GM21529 (cell line): ENCODE measurements at regions not wholly inside any gene's neighbourhood (a gene's known extent, or its start where the extent isn't known, plus 50 kb on each side); places are given as distances from the start of the nearest gene placed in this dataset.

Experiments
- ATAC-seq: cut with Tn5 transposase; IDR thresholded peaks from one replicate; pipeline ENCODE4 v1.9.1; 2021; ENCODE audit not compliant: unreplicated experiment

- no peak for ATAC-seq
Measured at GRCh38 chr12:22982635-22983034, 357.7 kb downstream of the ETNK1 start.

GRCh38 chr12:22986997-22987396 is 362.0 kb downstream of the ETNK1 start:
- no peak for ATAC-seq

DNA sequence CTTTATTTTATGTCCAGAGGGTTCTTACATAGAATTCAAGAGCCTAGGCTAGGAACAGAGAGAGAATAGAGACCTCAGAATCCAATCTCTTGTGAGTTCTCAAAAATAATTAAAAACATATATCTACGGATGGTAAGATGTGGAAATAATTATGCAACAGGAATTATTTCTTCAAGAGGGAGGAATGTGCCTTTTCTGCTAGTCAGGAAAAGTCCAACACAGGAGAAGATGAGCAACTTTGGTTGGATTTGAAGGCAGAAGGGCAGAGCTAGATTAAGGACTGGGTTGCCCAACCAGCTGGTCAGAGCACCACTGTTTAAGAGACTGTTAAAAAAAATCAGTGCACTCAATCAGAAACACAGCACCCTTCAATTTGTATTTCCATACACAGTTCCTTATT is 365.5 kb downstream of the ETNK1 start:
- ATAC-seq = no peak

GRCh38 chr12:22991250-22991844 is 366.4 kb downstream of the ETNK1 start:
- ATAC-seq = no peak

GRCh38 chr12:22993609-22994315 is 368.8 kb downstream of the ETNK1 start:
- ATAC-seq = no peak

- ATAC-seq = no peak
Measured at GRCh38 chr12:22994316-22994675, 369.3 kb downstream of the ETNK1 start.

- no peak for ATAC-seq
Measured at GRCh38 chr12:23001487-23001886, 376.5 kb downstream of the ETNK1 start.

DNA sequence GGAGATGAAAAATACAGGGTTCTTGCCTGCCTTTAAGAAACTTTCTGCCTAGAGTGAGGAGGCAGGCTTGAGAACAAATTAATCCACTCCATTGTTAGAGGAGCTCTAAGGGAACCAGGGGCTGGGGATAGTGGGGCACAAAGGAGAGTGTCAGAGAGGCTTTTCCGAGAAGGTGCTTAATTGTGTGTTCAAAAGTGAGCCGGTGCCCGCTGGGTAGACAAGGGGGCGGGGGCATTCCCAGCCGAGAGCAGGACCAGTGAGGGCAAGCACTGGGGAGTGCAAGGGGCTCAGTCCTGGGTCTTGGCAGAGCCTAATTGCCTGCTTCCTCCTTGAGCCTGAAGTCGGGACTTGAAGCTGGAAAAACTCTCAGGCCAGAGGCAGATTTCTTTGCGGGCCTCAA is 377.4 kb downstream of the ETNK1 start:
- ATAC-seq = no peak

DNA sequence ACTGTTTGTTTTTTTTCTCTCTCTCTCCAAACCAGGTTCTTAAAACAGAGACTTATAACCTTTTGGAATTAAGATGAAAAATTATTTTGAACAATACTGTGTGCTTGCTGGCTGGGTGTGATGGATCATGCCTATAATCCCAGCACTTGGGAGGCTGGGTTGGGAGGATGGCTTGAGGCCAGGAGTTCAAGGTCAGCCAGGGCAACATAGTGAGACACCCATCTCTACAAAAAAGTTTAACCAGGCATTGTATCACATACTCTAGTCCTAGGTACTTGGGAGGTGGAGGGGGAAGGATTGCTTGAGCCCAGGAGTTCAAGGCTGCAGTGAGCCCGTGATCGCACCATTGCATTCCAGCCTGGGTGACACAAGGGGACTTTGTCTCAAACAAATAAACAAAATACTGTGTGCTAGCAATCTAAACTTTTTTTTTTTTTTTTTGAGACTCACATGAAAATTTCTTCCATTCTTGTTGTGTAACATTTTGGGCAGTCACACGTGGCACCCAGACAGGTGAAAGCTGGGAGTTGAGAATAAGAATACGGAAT is 379.6 kb downstream of the ETNK1 start:
- no peak for ATAC-seq

DNA sequence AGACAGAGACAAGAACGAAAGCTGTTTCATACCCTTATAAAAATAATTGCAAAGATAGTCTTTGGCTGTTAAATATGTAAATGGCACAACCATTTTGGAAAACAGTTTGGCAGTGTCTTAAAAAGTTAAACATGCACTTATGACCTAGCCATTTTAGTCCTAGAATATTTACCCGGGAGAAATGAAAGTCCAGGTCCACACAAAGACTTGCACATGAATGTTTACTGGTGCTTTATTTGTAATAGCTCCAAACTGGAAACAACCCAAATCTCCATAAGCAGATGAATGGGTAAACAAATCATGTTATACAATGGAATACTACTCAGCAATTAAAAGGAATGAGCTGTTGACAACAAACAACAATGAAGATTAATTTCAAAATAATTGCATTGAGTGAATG is 380.4 kb downstream of the ETNK1 start:
- ATAC-seq = no peak

GRCh38 chr12:23006413-23006812 is 381.4 kb downstream of the ETNK1 start:
- no peak for ATAC-seq

DNA sequence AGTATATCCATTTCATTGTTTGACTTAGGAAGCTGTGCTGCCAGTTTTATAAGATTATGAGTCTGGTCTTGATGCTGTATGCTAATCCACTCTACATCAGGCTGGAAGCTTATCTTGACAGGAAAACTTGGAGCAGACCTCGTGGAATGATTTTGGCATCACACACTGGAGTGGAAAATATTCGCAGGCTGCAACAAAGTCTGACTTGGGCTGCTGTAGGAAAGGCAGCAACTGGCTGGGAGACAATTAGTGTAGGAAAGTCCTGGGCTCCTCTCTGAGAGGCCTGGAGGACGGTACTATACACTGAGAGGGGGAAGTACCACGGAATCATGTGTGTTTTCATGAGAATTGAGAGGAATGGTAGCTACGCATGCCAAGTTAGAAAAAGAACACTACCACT is 383.7 kb downstream of the ETNK1 start:
- no peak for ATAC-seq

- ATAC-seq = no peak
Measured at GRCh38 chr12:23014749-23015148, 389.8 kb downstream of the ETNK1 start.

GRCh38 chr12:23025372-23026016 is 400.5 kb downstream of the ETNK1 start:
- no peak for ATAC-seq

DNA sequence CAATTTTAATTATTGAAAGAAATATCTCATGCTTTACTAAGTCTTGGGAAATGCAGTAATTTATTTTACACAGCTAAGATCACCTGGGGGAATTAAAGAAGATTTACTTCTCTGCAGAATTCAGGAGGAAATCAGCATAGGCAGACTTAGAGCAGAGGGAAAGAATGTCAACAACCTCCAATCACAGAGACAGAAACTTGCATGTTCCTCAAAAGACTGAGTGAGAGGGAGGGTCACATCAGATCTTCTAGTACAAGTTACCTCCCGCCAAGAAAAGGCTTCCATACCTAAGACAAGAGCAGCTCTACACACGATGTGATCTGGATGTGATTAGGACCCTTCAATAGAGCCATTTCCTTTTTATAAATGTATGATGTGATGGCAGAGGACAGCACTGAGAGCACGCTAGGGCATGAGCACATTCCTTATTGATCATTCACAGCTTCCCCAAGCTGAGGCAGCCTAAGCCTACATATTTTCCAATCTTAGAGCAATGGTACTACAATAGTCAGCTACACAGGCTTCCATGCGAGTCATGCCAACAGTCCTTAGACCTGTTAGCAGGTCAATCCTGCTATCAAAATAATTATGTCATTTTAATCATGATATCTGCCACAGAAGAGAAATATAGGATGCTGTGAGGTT is 403.3 kb downstream of the ETNK1 start:
- ATAC-seq = no peak

- no peak for ATAC-seq
Measured at GRCh38 chr12:23029185-23029584, 404.2 kb downstream of the ETNK1 start.

- no peak for ATAC-seq
Measured at GRCh38 chr12:23039834-23040233, 414.9 kb downstream of the ETNK1 start.

GRCh38 chr12:23041774-23042173 is 416.8 kb downstream of the ETNK1 start:
- no peak for ATAC-seq

DNA sequence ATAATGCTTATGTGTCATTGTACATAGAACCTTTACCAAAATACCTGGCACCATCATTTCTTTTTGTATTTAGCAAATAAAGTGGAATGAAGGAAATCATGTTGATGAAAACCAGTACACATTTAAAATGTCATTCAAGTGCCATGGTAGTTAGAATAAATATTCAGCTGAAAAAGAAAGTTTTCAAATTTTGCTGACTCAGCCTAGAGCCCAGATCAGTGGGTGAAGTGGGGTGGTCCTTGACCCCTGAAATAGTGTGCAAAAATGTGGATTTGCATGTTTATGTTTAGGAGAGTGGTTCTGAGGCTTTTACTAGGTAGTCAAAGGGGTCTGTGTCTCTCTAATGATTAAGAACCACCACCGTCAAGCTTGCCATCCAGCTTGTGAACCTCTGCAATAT is 418.7 kb downstream of the ETNK1 start:
- no peak for ATAC-seq

- peak; percentile 78 for ATAC-seq
Measured at GRCh38 chr12:23049180-23049579, 424.2 kb downstream of the ETNK1 start.

GRCh38 chr12:23055004-23055403 is 430.0 kb downstream of the ETNK1 start:
- ATAC-seq = no peak

DNA sequence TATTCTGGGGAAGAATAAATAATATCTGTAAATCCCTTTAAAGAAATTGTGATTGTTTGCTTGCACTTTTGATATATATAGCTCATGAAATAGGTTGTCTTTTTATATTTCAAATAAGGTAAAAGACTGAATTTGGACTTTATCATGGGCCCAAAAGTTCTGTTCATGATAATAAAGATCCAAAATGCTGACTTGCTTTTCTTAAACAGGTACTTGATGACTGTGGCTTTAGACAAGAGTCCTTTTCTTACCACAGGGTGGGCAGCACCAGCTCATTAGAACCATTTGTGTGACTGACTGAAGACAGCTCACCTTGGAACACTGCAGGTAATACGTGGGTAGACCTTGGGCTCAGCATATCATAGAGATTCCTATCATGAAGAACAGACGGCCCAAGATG is 432.6 kb downstream of the ETNK1 start:
- no peak for ATAC-seq
